ENCODE measurements at regions not wholly inside any gene's neighbourhood (a gene's known extent, or its start where the extent isn't known, plus 50 kb on each side); places are given as distances from the start of the nearest gene placed in this dataset.

DNA sequence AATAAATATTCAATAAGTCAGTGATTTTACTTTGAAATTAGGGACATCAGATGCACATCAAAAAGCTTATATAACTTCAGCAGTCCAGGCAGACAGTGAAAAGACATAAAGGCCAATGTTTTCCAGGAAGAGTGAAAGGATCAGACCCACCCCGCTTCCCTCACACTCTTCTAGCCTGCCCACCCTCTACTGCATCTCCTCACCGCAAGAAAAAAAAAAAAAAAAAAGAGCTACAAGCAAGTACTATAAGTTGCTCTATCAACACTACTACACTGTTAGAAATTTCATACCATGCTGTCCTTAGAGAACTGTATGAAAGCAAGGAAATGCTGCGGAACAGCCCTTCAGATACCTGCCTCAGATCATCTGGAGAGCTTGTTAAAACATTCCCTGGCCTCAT is 240.8 kb downstream of the ZEB2 start:
- TF ChIP-seq, protein P1, sequence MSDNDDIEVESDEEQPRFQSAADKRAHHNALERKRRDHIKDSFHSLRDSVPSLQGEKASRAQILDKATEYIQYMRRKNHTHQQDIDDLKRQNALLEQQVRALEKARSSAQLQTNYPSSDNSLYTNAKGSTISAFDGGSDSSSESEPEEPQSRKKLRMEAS (IDR thresholded peaks at IDR 0.05; ENCODE audit: low read depth, low read length): no peak
- TF ChIP-seq MYC (IDR thresholded peaks at IDR 0.05; ENCODE audit: low read depth, low read length) (no peak), POLR2A (IDR thresholded peaks at IDR 0.05; ENCODE audit: extremely low read depth, insufficient read length) (no peak)
- TF ChIP-seq, protein P2, sequence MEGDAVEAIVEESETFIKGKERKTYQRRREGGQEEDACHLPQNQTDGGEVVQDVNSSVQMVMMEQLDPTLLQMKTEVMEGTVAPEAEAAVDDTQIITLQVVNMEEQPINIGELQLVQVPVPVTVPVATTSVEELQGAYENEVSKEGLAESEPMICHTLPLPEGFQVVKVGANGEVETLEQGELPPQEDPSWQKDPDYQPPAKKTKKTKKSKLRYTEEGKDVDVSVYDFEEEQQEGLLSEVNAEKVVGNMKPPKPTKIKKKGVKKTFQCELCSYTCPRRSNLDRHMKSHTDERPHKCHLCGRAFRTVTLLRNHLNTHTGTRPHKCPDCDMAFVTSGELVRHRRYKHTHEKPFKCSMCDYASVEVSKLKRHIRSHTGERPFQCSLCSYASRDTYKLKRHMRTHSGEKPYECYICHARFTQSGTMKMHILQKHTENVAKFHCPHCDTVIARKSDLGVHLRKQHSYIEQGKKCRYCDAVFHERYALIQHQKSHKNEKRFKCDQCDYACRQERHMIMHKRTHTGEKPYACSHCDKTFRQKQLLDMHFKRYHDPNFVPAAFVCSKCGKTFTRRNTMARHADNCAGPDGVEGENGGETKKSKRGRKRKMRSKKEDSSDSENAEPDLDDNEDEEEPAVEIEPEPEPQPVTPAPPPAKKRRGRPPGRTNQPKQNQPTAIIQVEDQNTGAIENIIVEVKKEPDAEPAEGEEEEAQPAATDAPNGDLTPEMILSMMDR (IDR thresholded peaks at IDR 0.05; ENCODE audit: low read depth, low read length): no peak
- no peak overlapping the region for H3K4me3 ChIP-seq (ENCODE audit: low read depth, low read length)
- no peak for DNase-seq (ENCODE audit: low read depth)

DNA sequence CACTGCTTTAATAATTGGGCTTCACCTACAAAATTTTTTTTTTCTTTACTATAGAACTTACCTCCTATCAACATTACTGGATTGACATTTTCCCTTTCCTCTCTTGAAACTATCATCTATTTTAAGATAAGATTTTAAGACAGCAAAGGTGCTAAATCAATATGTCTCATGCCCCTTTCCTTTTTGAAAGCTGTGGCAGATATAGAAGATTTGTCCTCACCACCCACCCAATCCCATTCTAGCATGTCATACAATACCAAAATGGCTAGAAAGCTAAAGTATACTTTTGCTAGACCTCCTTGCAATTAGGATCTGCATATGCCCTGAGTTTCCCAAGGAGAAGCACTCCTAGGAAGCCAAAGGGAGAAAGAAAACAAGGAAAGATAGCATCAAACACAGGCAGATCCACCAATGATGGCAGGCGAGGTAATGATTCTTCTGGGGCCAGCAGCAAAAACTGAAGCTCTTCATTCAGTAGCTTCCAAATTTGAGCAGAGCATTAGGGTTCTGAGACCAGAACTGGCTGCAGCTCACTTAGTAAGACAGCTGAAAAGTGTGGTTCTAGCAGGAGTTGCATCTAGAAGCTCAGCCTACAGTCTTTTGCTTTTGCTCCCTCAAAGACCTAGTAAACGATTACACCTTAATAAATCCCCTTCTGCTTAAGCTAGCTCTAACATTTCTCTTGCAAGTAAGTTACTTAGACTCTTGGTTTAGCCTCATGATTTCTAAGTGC is 242.1 kb downstream of the ZEB2 start:
- H3K4me3 ChIP-seq (ENCODE audit: low read depth, low read length): no peak overlapping the region
- TF ChIP-seq, protein P1 (IDR thresholded peaks at IDR 0.05; ENCODE audit: low read depth, low read length): no peak
- no peak for TF ChIP-seq MYC (IDR thresholded peaks at IDR 0.05; ENCODE audit: low read depth, low read length)
- TF ChIP-seq POLR2A (IDR thresholded peaks at IDR 0.05; ENCODE audit: extremely low read depth, insufficient read length): no peak
- TF ChIP-seq, protein P2 (IDR thresholded peaks at IDR 0.05; ENCODE audit: low read depth, low read length): no peak
- no peak for DNase-seq (ENCODE audit: low read depth)

DNA sequence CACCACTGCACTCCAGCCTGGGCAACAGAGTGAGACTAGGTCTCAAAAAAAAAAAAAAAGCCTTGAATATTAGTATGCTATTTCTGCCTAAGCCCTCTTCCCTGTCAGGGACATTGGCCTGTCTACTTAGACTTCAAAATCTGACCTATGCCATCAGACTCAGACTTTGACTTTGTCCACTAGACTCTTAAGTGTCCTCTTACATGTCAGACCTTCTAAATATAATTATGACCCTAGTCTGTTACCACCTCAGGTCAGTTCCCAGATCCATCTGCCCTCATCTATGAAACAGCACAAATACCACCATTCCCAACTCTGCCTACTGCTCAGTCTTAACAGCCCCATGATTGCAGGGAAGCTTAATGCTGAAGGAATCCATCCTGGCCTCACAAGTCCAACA is 244.6 kb downstream of the ZEB2 start:
- TF ChIP-seq, protein P1 (IDR thresholded peaks at IDR 0.05; ENCODE audit: low read depth, low read length): no peak
- TF ChIP-seq MYC (IDR thresholded peaks at IDR 0.05; ENCODE audit: low read depth, low read length): no peak
- no peak for TF ChIP-seq POLR2A (IDR thresholded peaks at IDR 0.05; ENCODE audit: extremely low read depth, insufficient read length)
- TF ChIP-seq, protein P2 (IDR thresholded peaks at IDR 0.05; ENCODE audit: low read depth, low read length): no peak
- no peak for DNase-seq (ENCODE audit: low read depth)
- no peak overlapping the region for H3K4me3 ChIP-seq (ENCODE audit: low read depth, low read length)

DNA sequence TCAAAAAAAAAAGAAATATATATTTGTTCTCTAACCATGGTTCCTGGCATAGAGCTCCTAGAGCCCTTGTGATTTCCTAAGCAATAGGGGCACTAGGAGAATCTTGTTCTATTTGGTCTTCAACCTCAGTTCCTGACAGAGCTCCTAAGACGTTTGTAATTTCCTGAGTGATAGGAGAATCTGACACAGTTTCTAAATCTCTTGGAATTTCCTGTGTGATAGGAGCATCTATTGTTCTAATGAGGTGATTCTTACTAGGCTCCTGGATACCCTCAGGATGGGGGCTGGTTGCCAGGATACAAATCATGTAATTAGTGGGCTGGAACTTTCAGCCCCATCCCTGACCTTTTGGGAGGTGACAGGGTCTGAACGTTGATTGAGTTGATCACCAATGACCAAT is 245.8 kb downstream of the ZEB2 start:
- no peak overlapping the region for H3K4me3 ChIP-seq (ENCODE audit: low read depth, low read length)
- DNase-seq (ENCODE audit: low read depth): no peak
- TF ChIP-seq MYC (IDR thresholded peaks at IDR 0.05; ENCODE audit: low read depth, low read length) (no peak), POLR2A (IDR thresholded peaks at IDR 0.05; ENCODE audit: extremely low read depth, insufficient read length) (no peak)
- TF ChIP-seq, protein P2 (IDR thresholded peaks at IDR 0.05; ENCODE audit: low read depth, low read length): no peak
- TF ChIP-seq, protein P1 (IDR thresholded peaks at IDR 0.05; ENCODE audit: low read depth, low read length): no peak

DNA sequence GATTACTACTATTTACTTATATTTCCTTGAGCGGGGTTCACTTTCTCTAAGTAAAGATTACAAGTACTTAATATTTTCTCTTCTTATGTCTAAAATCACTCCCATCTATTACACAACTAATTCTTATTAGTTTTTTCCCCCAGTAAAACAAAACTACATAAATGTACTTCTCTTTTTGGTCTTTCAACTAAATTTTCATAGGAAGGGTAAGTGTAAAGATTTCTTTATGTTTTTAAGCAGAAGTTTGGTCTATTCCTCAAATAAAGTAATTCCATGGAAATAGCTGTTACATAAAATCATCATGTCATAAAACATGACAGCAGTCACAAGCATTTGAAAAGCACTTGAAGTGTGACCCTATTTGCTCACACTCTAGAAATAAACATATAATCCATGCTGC is 249.0 kb downstream of the ZEB2 start:
- TF ChIP-seq, protein P2 (IDR thresholded peaks at IDR 0.05; ENCODE audit: low read depth, low read length): no peak
- TF ChIP-seq MYC (IDR thresholded peaks at IDR 0.05; ENCODE audit: low read depth, low read length): no peak
- TF ChIP-seq, protein P1 (IDR thresholded peaks at IDR 0.05; ENCODE audit: low read depth, low read length): no peak
- TF ChIP-seq POLR2A (IDR thresholded peaks at IDR 0.05; ENCODE audit: extremely low read depth, insufficient read length): no peak
- H3K4me3 ChIP-seq (ENCODE audit: low read depth, low read length): no peak overlapping the region
- DNase-seq (ENCODE audit: low read depth): no peak
